Small intestine (tissue), 7 donors: ENCODE measurements at regions not wholly inside any gene's neighbourhood (a gene's known extent, or its start where the extent isn't known, plus 50 kb on each side); places are given as distances from the start of the nearest gene placed in this dataset.

Source experiments
- DNase-seq, 2 donors: peaks; one replicate each; pipeline versions ENCODE4 v3.0.0 to v3.0.0-alpha.2; 2013
- FAIRE-seq: peaks from 2 replicates; lab custom pipeline; 2012; peaks lifted over from hg19 to GRCh38; lab: Jason Lieb, UNC
- H3K27ac ChIP-seq, 3 donors: one replicate each; pipeline ENCODE4 v1.5.1; 2013; ENCODE audit warnings: low read length in 2 of 3, mild to moderate bottlenecking in 2 of 3, control low read depth in 1 of 3, inconsistent platforms in 1 of 3, low read depth in 1 of 3, moderate library complexity in 1 of 3
- H3K27me3 ChIP-seq, 3 donors: one replicate each; pipeline ENCODE4 v1.6.1; 2013; ENCODE audit warnings: low read length in 3 of 3, inconsistent platforms in 1 of 3; ENCODE audit not compliant: control insufficient read depth in 3 of 3, insufficient read depth in 3 of 3
- H3K36me3 ChIP-seq, 3 donors: one replicate each; pipeline ENCODE4 v1.6.1; 2013; ENCODE audit warnings: low read length in 3 of 3, inconsistent platforms in 1 of 3, low read depth in 1 of 3, mild to moderate bottlenecking in 1 of 3, moderate library complexity in 1 of 3; ENCODE audit not compliant: control insufficient read depth in 3 of 3, insufficient read depth in 2 of 3
- H3K4me1 ChIP-seq, 3 donors: one replicate each; pipeline ENCODE4 v1.6.1; 2013; ENCODE audit warnings: low read length in 2 of 3, inconsistent platforms in 1 of 3, low read depth in 1 of 3, mild to moderate bottlenecking in 1 of 3, moderate library complexity in 1 of 3; ENCODE audit not compliant: control insufficient read depth in 3 of 3, insufficient read depth in 2 of 3
- H3K4me3 ChIP-seq, 3 donors: one replicate each; pipeline ENCODE4 v1.5.1; 2013; ENCODE audit warnings: low read length in 3 of 3, control low read depth in 1 of 3, inconsistent platforms in 1 of 3, low read depth in 1 of 3, mild to moderate bottlenecking in 1 of 3, moderate library complexity in 1 of 3
- H3K9me3 ChIP-seq, 2 donors: one replicate each; pipeline ENCODE4 v1.6.1; 2013; ENCODE audit warnings: low read depth in 1 of 2, low read length in 1 of 2; ENCODE audit not compliant: control insufficient read depth in 2 of 2, insufficient read depth in 1 of 2
- WGBS, 3 donors: extraction: QIAGEN DNeasy Blood & Tissue Kit; methylation state at CpG; one replicate each; pipeline ENCODE4 v1.1.7; 2013; 5-methylcytosine and 5-hydroxymethylcytosine counted together
- donor health status: healthy with polysubstance abuse.
- donor health status: control.
- donor health status: control.
- donor health status: Bipolar disorder and iron deficiency.
- donor health status: healthy.

- FAIRE-seq: no peak
- no peak overlapping the region for H3K4me3 ChIP-seq
Observed at GRCh38 chr18:22309191-22309590, 108.5 kb downstream of the CTAGE1 start.

GRCh38 chr18:22307528-22307927 is 110.2 kb downstream of the CTAGE1 start:
- FAIRE-seq: no peak
- peaks cover 0 to 2% of the 10 kb centered on the region in 2 donors for H3K9me3 ChIP-seq
- H3K36me3 ChIP-seq: no peaks in the 10 kb centered on the region
- H3K27me3 ChIP-seq: no peaks in the 10 kb centered on the region
- 37 to 57% (median 44%) methylated on average over 2 of the region's 2 CpGs for WGBS, 3 donors
- H3K27ac ChIP-seq: no peak overlapping the region
- H3K4me3 ChIP-seq: no peak overlapping the region
- H3K4me1 ChIP-seq: no peaks in the 10 kb centered on the region
- DNase-seq: no peak

More at GRCh38 chr18:22309191-22309590, 108.5 kb downstream of the CTAGE1 start:
- no peak for DNase-seq
- H3K27ac ChIP-seq: no peak overlapping the region
- H3K4me1 ChIP-seq: no peaks in the 10 kb centered on the region
- no peaks in the 10 kb centered on the region for H3K27me3 ChIP-seq
- peaks cover 0 to 2% of the 10 kb centered on the region in 2 donors for H3K9me3 ChIP-seq
- no peaks in the 10 kb centered on the region for H3K36me3 ChIP-seq
- 60 to 63% (median 62%) methylated on average over 5 of the region's 5 CpGs for WGBS, 3 donors

- Histone ChIP-seq H3K4me3 (no peak overlapping the region), H3K9me3 (peaks cover 0 to 2% of the 10 kb centered on the region in 2 donors), H3K4me1 (peaks cover 0 to 9% (median 0%) of the 10 kb centered on the region in 3 donors), H3K27me3 (no peaks in the 10 kb centered on the region), H3K27ac (no peak overlapping the region), H3K36me3 (no peaks in the 10 kb centered on the region)
- no peak for DNase-seq
- FAIRE-seq: no peak
- 82 to 93% (median 89%) methylated on average over 5 of the region's 5 CpGs for WGBS, 3 donors
Observed at GRCh38 chr18:22303927-22304326, 113.8 kb downstream of the CTAGE1 start.

GRCh38 chr18:22302144-22302543 is 115.6 kb downstream of the CTAGE1 start:
- 35 to 55% (median 48%) methylated on average over 6 of the region's 6 CpGs for WGBS, 3 donors

GRCh38 chr18:22300665-22301636 is 116.8 kb downstream of the CTAGE1 start:
- FAIRE-seq (no peak), DNase-seq (peak; percentile 27 to 54)
- Histone ChIP-seq H3K36me3 (no peaks in the 10 kb centered on the region), H3K4me1 (peaks cover 0 to 9% (median 0%) of the 10 kb centered on the region in 3 donors), H3K4me3 (no peak overlapping the region), H3K27me3 (no peaks in the 10 kb centered on the region), H3K27ac (no peak overlapping the region), H3K9me3 (no peaks in the 10 kb centered on the region)
- WGBS, 3 donors: 48 to 54% (median 48%) methylated on average over 10 of the region's 10 CpGs

More at GRCh38 chr18:22302144-22302543, 115.6 kb downstream of the CTAGE1 start:
- Histone ChIP-seq H3K4me1 (peaks cover 0 to 9% (median 0%) of the 10 kb centered on the region in 3 donors), H3K36me3 (no peaks in the 10 kb centered on the region), H3K9me3 (peaks cover 0 to 2% of the 10 kb centered on the region in 2 donors), H3K27me3 (no peaks in the 10 kb centered on the region), H3K4me3 (no peak overlapping the region), H3K27ac (no peak overlapping the region)
- DNase-seq (peak in 1 of 2 donors; percentile 37), FAIRE-seq (no peak)

GRCh38 chr18:22297008-22297407 is 120.7 kb downstream of the CTAGE1 start:
- no peak for DNase-seq
- no peak for FAIRE-seq
- peaks cover 0 to 6% (median 0%) of the 10 kb centered on the region in 3 donors for H3K4me1 ChIP-seq
- no peak overlapping the region for H3K4me3 ChIP-seq
- no peaks in the 10 kb centered on the region for H3K36me3 ChIP-seq
- WGBS, 3 donors: 80 to 84% (median 84%) methylated on average over 3 of the region's 3 CpGs
- no peaks in the 10 kb centered on the region for H3K9me3 ChIP-seq
- H3K27ac ChIP-seq: no peak overlapping the region
- H3K27me3 ChIP-seq: no peaks in the 10 kb centered on the region

GRCh38 chr18:22296304-22296703 is 121.4 kb downstream of the CTAGE1 start:
- Histone ChIP-seq H3K27me3 (no peaks in the 10 kb centered on the region), H3K36me3 (no peaks in the 10 kb centered on the region), H3K9me3 (no peaks in the 10 kb centered on the region), H3K27ac (no peak overlapping the region), H3K4me1 (no peaks in the 10 kb centered on the region), H3K4me3 (no peak overlapping the region)
- FAIRE-seq: no peak
- no peak for DNase-seq
- 75 to 93% (median 86%) methylated on average over 3 of the region's 3 CpGs for WGBS, 3 donors

GRCh38 chr18:22293417-22293816 is 124.0 kb downstream of the GATA6 start:
- H3K9me3 ChIP-seq: no peaks in the 10 kb centered on the region
- 44 to 57% (median 52%) methylated on average over 1 of the region's 1 CpG for WGBS, 3 donors
- FAIRE-seq: no peak
- H3K36me3 ChIP-seq: no peaks in the 10 kb centered on the region
- H3K4me1 ChIP-seq: no peaks in the 10 kb centered on the region
- H3K4me3 ChIP-seq: no peak overlapping the region
- no peak for DNase-seq
- H3K27me3 ChIP-seq: no peaks in the 10 kb centered on the region
- H3K27ac ChIP-seq: no peak overlapping the region
